Activated CD4-positive, alpha-beta T cell treated with anti-CD3 and anti-CD28 coated beads, Interleukin-2, amount 50 U/mL, for 16 hours (primary cell): ENCODE measurements at regions not wholly inside any gene's neighbourhood (a gene's known extent, or its start where the extent isn't known, plus 50 kb on each side); places are given as distances from the start of the nearest gene placed in this dataset.
"Not testable (repeated sequence)": the region's sequence is repeated elsewhere in the genome, so short reads cannot be mapped to it uniquely, and the experiment has no call there.

Experiments
- DNase-seq: peaks from one replicate; pipeline ENCODE4 v3.0.0-alpha.2; 2020

DNA sequence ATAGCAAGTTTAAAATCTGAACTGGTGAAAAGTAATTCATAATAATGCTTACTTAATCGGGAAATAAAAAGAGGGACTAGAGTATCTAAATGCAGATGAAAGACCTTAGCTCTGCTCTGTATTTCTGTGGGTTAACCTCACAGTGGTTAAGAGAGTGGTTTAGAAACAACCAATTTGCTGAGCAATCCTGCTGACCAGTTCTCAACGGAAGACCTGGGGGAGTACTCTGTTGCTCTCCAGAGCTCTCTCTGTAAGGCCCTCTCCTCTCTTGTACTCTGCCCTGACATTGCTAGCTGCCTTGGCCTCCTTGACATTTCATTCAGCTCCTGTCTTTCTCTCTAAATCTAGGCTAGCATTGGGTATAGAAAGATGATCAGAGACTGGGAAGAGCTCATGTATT is 1186.6 kb upstream of the SEMA6A start:
- DNase-seq = no peak

DNA sequence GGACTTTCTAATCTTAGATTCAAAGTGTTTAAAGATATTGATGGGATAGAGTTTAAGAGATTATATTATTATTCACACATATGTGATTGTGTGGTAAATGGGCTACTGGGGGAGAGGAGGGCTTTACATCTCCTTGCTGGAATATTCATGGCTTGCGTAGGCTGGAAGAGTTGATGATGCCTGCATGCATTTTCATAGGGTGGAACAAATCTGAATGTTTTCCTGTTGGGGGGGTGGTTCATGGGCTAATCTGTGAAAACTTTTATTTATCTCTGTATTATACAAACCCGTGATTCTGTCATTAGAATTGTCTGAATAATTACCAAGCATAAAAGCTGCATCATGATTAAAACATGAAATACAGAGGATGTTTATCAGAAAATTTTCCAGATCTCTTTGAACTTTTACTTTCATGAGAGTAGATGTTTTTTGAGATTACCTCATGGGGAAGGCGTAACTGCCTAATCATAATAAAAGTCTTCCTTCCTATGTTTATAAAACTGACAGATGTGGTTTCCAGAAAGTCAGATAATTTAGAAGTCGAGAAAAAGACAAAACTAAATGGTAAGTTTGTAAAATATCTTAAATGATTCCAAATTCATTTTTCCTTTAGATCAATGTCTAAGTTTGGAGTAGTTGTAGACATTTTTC is 1185.4 kb upstream of the SEMA6A start:
- DNase-seq = no peak

DNA sequence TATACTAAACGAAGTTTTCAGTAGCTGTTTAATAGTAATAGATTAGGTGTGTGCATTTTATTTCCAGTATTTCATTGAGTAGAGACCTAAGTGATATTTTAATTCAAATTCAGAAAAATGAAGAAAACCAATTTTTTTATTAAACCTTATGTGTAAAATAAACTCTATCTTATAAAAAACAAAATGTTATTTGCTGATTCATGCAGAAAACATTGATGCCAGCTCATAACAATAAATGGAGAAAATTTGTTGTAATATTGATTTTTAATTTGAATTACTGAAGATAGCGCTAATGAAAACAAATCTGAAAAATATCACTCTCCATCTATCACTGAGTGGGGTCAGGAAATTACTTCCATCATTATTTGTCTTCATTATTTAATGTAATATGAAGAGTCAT is 1177.8 kb upstream of the SEMA6A start:
- no peak for DNase-seq

DNA sequence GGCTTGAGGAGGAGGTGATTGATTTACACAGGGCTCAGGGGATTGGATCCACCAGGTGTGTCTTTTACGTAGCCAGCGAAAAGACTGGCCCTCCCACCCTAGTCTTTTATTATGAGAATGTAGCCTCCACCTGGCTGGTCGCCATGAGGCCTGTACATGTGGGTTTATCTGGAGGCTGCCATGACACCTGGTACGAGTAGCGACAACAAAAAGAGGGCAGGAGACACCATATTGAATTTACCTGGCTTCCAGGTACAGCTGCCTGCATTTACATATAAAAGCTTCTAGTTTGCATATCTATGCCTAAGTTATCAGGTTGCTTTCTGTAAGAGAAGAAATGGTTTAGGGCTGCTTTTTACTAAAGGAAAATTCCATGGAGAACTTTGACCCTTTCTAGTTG is 1173.7 kb upstream of the SEMA6A start:
- no peak for DNase-seq

DNA sequence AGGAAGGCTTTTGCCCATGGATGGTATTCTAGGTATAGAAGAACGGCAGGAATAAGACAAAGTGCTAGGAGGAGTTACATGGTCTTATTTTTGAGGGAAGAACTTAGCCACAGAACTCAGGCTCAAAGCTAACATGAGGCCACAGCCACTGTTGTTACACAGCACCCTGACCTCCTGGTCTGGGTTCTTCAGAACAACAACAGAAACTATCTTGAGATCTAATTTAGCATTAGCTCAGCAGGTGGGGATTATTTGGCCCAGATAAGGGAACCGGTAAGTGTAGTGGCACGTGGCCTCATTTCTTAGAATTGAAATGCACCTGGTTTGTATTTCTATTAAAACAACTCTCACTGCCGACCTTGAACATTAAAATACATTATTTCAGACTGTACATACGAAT is 1168.7 kb upstream of the SEMA6A start:
- DNase-seq = no peak

DNA sequence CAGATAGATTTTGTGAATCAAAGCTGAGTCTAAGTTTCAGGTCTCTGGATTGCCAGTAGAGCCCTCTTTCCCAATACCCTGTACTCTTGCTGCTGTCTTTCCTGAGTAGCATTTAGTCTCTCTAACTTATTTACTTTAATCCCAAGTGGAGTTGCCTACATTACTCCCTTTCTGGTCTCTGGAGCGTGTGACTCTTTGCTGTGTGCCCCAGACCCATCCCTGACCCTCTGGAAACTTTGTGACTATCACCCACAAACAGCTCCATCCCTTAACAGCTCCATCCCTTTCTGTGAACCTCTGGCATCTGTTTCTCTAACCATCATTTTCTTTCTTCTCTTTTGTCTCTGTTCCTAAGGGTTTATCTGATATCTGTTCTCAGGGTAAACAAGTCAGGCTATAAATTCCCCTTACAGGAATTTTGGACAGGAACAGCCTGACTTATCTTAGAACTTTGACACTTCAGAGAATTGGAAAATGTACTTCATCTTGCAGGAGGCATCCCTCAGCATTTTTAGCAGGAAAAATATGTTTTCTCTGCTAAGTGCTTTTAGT is 1167.1 kb upstream of the SEMA6A start:
- DNase-seq = no peak

DNA sequence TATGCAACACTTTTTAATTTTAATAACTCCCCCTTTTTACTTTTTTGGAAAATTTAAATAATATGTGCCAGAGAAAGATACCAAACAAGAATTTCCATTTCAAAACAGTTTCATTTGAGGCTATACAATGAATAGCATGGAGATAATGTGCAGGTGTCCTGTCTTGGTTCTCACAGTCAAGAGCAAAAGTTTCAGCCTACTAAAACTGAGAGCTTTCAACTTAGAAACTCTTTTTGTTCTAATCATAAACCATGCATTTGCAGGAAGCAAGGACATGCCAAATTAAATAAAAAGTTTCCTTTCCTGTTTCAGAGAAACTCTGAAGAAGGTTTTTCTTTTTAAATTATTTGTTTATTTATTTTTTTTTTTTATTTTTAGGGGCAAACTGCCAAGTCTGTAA is 1165.6 kb upstream of the SEMA6A start:
- DNase-seq = no peak

DNA sequence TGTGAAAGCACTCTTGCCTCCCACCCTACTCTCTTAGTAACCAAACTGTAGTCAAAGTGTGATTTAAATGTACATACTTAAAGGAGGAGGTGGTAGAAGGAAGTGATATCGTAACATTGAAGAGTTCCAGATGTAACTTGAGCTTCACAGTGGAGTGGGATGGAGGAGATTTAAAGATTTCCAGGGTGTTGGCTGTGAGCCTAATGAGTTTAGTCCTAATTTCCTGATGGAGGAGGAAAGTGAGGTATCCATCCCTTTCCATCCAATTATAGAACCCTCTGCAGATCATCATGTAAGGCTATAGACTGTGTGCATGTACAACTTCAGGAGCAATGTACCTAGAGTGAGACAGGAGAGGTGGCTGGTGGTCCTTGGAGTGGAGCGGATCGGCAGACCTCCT is 1163.9 kb upstream of the SEMA6A start:
- no peak for DNase-seq

DNA sequence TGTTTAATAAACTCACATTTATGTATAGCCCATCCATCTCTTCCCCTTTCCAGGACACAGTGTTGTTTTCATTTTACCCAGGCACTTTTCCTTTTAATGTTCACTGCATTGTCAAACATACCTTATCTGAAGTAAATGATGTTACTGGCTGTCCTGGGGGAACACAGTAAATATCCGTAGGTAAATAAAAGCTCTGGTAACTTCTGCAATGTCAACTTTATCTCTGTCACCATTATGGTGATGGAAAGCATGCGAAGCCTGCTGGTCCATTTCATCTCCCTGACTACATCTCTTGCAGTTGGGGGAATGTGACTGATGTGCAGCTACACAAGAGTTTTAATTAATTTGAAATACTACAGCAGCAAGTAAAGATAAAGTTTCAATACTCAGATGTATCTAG is 1162.1 kb upstream of the SEMA6A start:
- DNase-seq = no peak

DNA sequence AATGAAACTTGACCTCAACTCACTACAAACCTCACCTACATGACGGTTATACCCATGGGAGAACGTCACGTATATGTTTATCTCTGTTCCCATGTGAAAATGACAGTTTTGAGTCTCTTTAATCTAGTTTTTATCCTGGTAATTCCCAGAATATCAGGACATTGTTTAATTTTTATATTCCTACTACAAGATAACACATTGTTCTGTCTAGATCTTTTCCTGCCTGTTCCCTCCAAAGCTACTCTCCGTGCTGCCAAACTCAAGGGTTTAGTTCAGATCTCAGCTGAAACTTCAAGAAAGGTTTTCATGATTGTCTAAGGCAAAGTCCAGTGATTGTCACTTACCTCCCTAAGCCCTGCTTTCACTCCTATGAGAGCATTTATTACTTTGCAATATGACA is 1159.4 kb upstream of the SEMA6A start:
- DNase-seq = no peak

DNA sequence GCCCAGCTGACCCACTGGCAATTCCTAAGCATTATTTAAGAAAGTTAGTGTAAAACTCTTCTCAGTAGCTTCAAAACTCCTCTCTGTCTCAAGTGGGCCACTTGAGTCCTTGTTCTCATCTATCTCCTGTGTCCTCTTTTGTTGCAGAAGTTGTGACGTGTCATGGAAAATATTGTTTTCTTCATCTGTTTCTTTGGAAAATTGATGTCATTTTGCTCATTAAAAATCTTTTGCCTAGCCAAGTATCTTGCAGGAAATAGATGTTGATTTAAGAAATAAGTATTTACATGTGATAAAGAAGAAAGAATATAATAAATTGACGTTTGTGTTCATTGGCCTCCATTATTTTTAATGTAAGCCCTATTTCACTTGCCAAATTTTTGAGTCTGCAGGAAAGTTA is 1158.4 kb upstream of the SEMA6A start:
- no peak for DNase-seq

DNA sequence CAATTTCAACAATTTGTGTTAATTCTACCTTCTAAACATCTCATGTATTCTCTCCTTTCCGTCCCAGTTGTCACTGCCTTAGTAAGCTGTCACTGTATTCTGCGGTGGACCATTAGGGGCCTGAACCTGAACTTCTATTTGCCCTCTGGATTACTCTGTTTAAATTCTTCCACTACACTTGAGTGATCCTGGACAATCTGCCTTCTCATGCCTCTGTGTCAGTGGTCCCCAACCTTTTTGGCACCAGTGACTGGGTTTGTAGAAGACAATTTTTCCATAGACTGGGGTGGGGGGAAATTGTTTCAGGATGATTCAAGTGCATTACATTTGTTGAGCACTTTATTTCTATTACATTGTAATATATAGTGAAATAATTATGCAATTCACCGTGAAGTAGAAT is 1157.6 kb upstream of the SEMA6A start:
- DNase-seq = no peak

DNA sequence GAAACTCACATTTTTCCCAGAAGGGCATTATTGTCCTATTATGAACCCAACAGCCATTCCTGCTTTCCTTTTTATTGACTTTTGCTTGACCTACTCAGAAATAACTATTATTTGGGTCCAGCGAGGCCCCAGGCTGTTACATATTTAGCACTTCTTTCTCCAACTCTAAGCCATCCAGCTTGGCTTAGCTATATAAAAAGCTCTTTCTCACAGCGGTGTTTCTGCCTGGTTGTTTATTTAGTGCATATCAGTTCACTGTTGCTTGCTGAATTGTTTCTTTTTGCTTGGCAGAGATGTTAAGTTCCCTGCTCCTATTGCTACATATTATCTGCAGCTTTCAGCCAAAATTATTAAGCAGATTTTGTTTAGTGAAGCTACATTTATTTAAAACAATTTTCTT is 1156.8 kb upstream of the SEMA6A start:
- DNase-seq = no peak

DNA sequence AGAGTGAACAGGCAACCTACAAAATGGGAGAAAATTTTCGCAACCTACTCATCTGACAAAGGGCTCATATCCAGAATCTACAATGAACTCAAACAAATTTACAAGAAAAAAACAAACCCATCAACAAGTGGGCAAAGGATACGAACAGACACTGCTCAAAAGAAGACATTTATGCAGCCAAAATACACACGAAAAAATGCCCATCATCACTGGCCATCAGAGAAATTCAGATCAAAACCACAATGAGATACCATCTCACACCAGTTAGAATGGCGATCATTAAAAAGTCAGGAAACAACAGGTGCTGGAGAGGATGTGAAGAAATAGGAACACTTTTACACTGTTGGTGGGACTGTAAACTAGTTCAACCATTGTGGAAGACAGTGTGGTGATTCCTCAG is 1146.2 kb upstream of the SEMA6A start:
- DNase-seq = not testable (repeated sequence)

DNA sequence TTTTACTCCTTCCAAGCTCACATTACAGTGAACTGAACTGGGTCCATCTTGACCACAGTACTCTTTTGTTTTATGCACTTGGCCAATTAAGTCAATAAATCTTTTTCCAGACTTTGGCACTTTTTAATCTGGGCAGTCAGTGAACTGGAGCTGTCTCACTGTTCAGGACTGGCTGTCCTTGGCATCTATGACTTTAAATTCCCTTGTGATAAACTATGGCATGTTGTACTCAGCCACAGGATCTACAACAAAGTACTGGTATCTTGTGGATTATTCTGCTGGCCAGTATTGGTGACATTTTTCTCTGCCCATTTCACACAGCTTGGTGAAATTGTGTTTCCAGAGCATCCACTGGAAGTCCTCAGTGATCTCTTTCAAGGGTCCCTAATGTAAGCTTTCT is 1144.8 kb upstream of the SEMA6A start:
- no peak for DNase-seq

DNA sequence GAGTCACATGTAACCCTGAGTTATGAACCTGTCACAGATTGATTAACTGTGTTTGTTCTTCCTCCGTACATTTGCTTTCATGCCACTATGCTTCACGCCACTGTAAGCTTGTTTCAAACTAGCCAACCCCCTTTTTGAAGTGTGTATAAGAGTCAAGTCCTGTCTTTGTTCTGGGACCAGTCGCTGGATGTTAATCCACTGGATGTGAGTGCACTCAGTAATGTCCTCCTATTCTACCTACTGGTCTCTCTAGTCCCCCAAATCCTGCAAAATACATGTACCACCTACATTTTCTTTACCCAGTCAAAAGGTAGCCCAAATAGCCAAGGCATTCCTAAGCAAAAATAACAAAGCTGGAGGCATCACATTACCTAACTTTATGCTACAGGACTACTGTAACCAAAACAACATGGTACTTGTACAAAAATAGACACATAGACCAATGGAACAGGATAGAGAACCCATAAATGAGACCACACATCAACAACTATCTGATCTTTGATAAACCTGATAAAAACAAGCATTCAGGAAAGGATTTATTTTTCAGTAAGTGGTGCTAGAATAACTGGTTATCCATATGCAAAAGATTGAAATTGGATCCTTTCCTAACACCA is 1139.1 kb upstream of the SEMA6A start:
- no peak for DNase-seq

DNA sequence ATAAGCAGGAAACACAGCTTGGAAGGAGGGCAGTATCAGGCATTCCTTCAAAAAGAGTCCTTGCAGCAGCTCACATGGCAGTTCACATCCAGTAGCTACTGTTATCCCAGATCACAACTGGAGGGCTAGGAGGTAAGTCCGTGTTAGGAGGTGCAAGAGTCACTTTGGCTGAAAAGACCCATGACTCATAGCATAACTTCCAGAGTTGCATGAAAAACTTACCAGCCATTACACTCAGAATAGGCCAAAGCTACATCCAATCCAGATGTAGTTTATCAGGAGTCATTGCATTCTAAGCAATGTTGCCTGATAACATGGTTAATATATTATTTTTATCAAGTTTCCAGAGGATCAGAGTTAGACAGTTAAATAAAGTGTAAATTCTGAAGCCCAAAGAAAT is 1126.4 kb upstream of the SEMA6A start:
- DNase-seq = no peak

DNA sequence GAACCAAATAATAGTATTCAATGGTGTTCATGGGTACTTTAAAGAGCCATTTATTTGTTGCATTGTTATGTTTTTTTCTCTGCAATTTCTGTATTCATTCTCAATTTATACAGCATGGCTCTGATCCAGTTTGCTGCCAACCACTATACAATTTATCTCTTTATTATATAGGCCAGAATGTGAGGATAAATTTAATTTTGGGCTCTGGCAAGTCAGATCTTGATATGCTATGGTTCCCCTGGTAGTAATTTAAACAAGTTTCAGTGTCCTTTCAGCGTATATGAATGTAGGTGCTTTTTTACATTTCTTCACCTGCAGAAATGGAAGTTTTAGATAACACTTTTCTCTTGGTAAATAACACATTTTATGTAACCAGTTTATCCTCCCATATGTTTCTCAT is 1118.0 kb upstream of the SEMA6A start:
- DNase-seq = no peak

DNA sequence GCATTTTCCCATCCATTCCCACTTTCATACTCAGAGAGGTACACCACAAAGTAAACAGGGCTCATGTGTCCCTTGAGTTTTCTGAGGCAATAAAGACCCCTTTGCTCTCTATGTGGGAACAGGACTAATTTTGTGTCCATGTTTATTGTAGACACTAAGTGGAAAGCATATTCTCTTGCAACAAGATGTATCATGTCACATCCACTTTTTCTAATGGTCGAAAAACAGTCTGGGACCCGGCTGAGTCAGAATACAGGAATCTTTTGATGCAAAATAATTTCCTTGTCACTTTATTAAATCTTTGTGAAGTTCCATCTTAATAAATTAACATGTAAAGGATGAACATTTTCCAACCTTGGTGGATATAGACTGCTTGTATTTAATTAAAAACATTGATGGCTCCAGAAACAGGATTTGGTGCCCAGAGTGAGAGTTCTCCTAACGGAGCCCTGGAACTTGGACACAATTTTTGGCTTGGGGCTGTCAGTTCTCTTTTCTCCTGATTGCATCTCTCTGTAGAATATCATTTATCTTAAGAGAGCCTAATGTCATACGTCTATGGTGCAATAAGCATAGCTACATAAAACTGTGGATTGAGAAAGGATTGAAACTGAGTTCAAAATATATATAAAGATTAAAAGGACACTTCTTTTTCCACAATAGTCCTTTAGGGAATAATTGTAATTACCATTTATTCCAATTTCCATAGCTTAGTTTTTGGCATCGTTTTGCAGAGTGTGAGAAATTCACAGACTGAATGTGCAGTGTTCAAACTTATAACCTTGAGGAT is 1116.7 kb upstream of the SEMA6A start:
- DNase-seq = no peak

DNA sequence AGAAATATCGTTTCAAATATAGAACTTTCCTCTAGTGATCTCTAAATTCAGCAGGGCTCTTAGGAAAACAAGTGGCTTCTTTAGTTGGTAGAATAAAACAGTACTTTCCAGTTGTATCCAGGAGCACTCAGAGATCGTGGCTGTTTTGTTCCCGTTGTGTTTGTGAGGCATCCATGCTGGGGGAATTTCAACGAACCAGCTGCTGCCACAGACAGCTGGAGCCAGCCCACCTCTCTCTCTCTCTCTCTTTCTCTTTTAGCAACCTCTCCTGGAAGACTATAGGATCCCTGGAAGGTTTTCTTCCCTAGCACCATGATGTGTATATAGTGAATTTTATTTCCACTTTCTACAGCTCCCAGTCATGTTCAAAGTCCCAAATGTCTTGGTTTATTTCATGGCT is 1116.0 kb upstream of the SEMA6A start:
- no peak for DNase-seq

DNA sequence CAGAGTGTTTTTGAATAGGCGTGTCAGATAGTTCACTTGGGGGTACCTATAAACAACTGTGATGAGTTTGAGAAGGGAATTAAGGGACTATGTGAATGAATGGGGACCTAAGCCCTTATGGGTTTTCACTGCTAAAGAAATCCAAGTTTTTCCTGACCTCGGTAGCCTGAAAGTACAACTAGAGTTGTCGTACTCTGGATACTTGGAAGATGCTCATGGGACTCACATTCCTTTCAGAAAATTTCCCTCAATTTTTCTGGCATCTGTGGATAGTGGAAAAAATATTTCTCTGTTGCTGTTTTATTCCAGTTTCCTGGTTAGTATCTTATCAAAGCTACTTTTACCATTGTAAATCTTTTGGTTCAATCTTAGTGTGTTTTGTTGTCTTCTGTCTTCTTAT is 1112.3 kb upstream of the SEMA6A start:
- no peak for DNase-seq

DNA sequence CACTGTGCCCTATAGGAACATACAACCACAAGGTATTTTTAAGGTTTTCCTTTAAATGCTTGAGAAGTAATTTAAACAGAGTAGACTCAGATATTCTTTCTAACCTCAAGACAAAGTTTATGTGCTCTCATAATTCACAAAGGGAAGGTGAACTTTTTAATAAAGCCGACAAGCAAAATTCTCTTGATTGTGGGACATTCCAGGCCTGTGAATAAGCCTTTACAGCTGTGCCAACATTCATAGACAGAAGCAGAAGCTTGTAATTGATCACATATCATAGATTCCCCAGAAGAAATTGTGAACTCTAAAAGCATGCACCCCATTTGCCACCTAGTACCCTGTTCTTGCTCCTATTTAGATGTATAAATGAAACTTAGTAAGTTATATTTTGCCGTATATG is 1107.8 kb upstream of the SEMA6A start:
- DNase-seq = no peak

DNA sequence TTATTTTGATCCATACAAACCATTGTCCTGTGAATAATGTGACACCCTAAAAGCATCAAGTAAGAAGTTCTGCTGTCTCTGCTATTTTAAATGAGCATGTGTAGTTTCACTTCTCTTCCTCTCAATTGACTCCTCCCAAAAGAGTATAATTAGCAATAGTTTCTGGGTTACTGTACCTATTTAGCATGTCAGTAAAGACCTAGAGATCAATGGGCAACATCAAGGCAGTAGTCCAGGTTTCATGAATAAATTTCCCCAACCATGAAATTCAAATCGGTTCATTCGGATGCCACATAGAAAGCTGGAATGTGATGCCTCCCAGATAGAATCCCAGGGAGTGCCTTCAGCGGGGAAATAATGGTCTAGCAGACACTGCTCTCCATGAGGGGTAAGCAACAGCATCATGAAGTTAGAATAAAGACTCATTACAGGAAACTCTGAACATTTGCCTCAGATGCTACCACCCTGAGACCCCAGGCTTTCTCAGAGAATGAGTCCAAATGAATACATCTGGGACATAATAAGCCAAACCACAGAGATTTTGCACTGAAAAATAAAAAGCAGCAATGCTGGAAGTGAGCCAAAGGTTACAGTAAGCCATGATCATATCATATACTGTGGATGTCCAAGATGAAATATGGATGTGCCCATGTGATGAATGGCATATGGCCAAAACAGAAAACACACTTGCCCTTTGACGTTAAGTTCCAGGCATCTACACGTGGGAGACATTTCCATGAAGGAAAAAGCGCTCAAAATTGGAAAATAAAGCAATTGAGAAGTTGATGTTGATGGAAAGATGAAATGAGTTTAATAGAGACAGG is 1107.0 kb upstream of the SEMA6A start:
- DNase-seq = no peak
